Small intestine (tissue), 7 donors: ENCODE measurements at regions not wholly inside any gene's neighbourhood (a gene's known extent, or its start where the extent isn't known, plus 50 kb on each side); places are given as distances from the start of the nearest gene placed in this dataset.

Experiments
- DNase-seq, 2 donors: peaks; one replicate each; pipeline versions ENCODE4 v3.0.0 to v3.0.0-alpha.2; 2013
- FAIRE-seq: peaks from 2 replicates; lab custom pipeline; 2012; peaks lifted over from hg19 to GRCh38; lab: Jason Lieb, UNC
- H3K27ac ChIP-seq, 3 donors: one replicate each; pipeline ENCODE4 v1.5.1; 2013; ENCODE audit warnings: low read length in 2 of 3, mild to moderate bottlenecking in 2 of 3, control low read depth in 1 of 3, inconsistent platforms in 1 of 3, low read depth in 1 of 3, moderate library complexity in 1 of 3
- H3K27me3 ChIP-seq, 3 donors: one replicate each; pipeline ENCODE4 v1.6.1; 2013; ENCODE audit warnings: low read length in 3 of 3, inconsistent platforms in 1 of 3; ENCODE audit not compliant: control insufficient read depth in 3 of 3, insufficient read depth in 3 of 3
- H3K36me3 ChIP-seq, 3 donors: one replicate each; pipeline ENCODE4 v1.6.1; 2013; ENCODE audit warnings: low read length in 3 of 3, inconsistent platforms in 1 of 3, low read depth in 1 of 3, mild to moderate bottlenecking in 1 of 3, moderate library complexity in 1 of 3; ENCODE audit not compliant: control insufficient read depth in 3 of 3, insufficient read depth in 2 of 3
- H3K4me1 ChIP-seq, 3 donors: one replicate each; pipeline ENCODE4 v1.6.1; 2013; ENCODE audit warnings: low read length in 2 of 3, inconsistent platforms in 1 of 3, low read depth in 1 of 3, mild to moderate bottlenecking in 1 of 3, moderate library complexity in 1 of 3; ENCODE audit not compliant: control insufficient read depth in 3 of 3, insufficient read depth in 2 of 3
- H3K4me3 ChIP-seq, 3 donors: one replicate each; pipeline ENCODE4 v1.5.1; 2013; ENCODE audit warnings: low read length in 3 of 3, control low read depth in 1 of 3, inconsistent platforms in 1 of 3, low read depth in 1 of 3, mild to moderate bottlenecking in 1 of 3, moderate library complexity in 1 of 3
- H3K9me3 ChIP-seq, 2 donors: one replicate each; pipeline ENCODE4 v1.6.1; 2013; ENCODE audit warnings: low read depth in 1 of 2, low read length in 1 of 2; ENCODE audit not compliant: control insufficient read depth in 2 of 2, insufficient read depth in 1 of 2
- WGBS, 3 donors: extraction: QIAGEN DNeasy Blood & Tissue Kit; methylation state at CpG; one replicate each; pipeline ENCODE4 v1.1.7; 2013; 5-methylcytosine and 5-hydroxymethylcytosine counted together
- donor health status: healthy with polysubstance abuse.
- donor health status: control.
- donor health status: control.
- donor health status: Bipolar disorder and iron deficiency.
- donor health status: healthy.

DNA sequence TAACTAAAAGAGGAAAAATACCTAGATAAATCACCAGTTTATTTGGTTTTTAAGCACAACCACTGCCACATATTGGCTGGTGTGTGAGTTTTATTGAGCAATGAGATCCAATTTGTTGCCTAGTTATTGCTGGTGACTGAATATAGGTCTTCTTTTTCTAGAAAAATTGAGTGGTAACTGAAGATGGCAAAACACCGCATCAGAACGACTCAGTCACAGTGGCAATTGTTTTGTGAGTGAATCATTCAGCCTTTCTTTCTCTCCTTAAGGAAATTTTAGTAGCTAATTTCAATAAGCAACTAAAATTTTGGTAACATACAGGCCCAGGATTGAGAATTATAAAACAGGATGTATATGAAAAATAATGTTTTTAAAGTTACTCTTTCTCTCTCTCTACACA, 533.0 kb downstream of the KCNA4 start:
- H3K4me3 ChIP-seq: no peak overlapping the region
- 83 to 87% (median 87%) methylated on average over 2 of the region's 2 CpGs for WGBS, 3 donors
- H3K4me1 ChIP-seq: no peaks in the 10 kb centered on the region
- H3K27me3 ChIP-seq: no peaks in the 10 kb centered on the region
- H3K27ac ChIP-seq: no peak overlapping the region
- FAIRE-seq (no peak), DNase-seq (no peak)
- no peaks in the 10 kb centered on the region for H3K36me3 ChIP-seq
- no peaks in the 10 kb centered on the region for H3K9me3 ChIP-seq

DNA sequence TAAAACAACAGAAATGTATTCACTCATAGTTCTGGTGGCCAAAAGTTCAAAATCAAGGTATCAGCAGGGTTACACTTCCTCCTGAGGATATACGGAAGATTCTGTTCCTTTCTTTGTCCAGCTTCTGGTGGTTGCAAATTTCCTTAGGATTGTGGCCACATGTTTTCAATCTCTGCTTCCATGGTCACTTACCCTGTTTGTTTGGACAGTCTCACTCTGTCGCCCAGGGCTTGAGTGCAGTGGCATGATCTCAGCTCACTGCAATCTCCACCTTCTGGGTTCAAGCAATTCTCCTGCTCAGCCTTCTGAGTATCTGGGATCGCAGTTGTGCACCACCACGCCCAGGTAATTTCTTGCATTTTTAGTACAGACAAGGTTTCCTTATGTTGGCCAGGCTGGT, 534.3 kb downstream of the KCNA4 start:
- no peaks in the 10 kb centered on the region for H3K27me3 ChIP-seq
- H3K36me3 ChIP-seq: no peaks in the 10 kb centered on the region
- no peak overlapping the region for H3K4me3 ChIP-seq
- no peaks in the 10 kb centered on the region for H3K9me3 ChIP-seq
- H3K4me1 ChIP-seq: no peaks in the 10 kb centered on the region
- 75 to 85% (median 77%) methylated on average over 4 of the region's 4 CpGs for WGBS, 3 donors
- no peak overlapping the region for H3K27ac ChIP-seq
- FAIRE-seq (no peak), DNase-seq (no peak)

DNA sequence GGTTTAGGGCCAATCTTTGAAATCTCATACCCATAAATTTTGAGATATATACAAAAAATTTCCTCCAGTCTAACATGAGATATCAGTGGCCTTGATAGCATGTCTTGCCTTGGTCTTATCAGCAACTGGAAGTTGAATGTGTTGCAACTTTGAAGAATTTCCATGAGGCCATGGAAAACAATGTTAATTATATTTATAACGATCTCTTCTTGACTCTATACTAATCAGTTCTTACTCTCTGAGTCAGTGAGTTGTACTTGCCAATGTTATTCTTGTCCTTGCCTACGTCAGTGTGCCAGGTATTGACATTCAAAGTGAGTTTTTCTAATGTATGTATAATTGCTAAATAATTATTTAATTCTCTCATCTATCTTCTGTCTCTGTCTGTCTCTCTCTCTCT, 535.1 kb downstream of the KCNA4 start:
- H3K4me1 ChIP-seq: no peaks in the 10 kb centered on the region
- WGBS, 3 donors: 57 to 68% (median 63%) methylated on average over 2 of the region's 2 CpGs
- no peak for DNase-seq
- no peak overlapping the region for H3K27ac ChIP-seq
- no peaks in the 10 kb centered on the region for H3K9me3 ChIP-seq
- FAIRE-seq: no peak
- H3K4me3 ChIP-seq: no peak overlapping the region
- H3K36me3 ChIP-seq: no peaks in the 10 kb centered on the region
- H3K27me3 ChIP-seq: no peaks in the 10 kb centered on the region

DNA sequence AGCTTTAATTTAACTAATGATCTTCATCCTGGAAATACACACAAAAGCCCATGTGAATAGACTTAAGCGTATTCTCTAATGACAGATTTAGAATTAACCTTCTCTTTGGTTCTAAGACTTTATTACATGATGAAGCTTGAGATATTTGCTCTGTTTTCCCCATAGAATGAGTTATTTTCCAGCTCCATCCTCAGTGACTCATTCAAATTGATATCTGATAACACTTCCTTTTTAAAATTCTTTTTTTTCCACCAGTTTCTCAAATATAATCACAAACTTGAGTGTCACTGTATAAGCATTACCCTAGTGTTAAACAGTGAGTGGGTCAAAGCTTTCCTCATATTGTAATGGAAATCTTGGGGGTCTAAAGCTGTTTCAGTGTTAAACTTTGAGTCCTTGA, 535.8 kb downstream of the KCNA4 start:
- no peaks in the 10 kb centered on the region for H3K9me3 ChIP-seq
- 74 to 84% (median 82%) methylated on average over 1 of the region's 1 CpG for WGBS, 3 donors
- no peaks in the 10 kb centered on the region for H3K36me3 ChIP-seq
- FAIRE-seq (no peak), DNase-seq (no peak)
- no peak overlapping the region for H3K4me3 ChIP-seq
- no peaks in the 10 kb centered on the region for H3K4me1 ChIP-seq
- H3K27me3 ChIP-seq: no peaks in the 10 kb centered on the region
- H3K27ac ChIP-seq: no peak overlapping the region

DNA sequence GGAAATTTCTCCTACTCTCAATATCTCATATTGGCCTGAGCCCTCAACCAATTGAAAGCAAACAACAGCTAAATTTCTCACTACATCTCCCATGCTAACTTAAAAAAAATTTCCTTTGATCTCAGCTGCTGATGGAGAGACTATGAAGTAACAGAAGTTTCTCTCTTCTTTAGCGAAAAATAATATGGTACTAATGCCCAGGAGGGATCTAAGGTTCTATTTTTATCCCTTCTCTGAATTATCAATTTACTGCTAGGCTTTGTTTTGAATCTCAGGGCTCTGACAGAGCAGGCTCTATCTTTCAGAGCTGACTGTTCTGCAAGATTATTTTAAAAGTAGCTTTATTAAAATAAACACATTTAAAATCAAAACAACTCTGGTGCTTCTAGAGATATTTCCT, 558.6 kb downstream of the KCNA4 start:
- DNase-seq (no peak), FAIRE-seq (no peak)
- H3K9me3 ChIP-seq: no peaks in the 10 kb centered on the region
- H3K27ac ChIP-seq: no peak overlapping the region
- H3K4me3 ChIP-seq: no peak overlapping the region
- H3K27me3 ChIP-seq: no peaks in the 10 kb centered on the region
- 37 to 78% (median 41%) methylated on average over 1 of the region's 1 CpG for WGBS, 3 donors
- no peaks in the 10 kb centered on the region for H3K36me3 ChIP-seq
- no peaks in the 10 kb centered on the region for H3K4me1 ChIP-seq

DNA sequence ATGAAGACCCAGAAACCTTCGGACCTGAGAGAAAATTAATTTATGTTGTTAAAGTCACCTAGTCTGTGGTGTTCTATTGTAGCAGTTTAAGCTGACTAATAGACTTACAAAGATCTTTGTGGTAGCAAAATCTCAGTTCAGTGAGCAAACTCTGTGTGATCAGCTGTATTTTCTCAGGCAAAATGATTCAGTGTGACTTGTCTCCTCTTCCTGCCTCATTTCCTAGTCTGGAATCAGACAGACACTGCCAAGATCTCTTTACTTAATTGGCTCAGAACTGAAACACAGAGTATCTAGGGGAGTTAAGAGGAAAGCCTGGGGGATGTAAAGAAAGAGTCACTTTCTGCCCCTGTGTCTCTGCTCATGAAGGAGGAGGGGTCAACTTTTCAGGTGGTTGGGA, 564.7 kb downstream of the KCNA4 start:
- no peak for DNase-seq
- H3K4me1 ChIP-seq: no peaks in the 10 kb centered on the region
- FAIRE-seq: no peak

DNA sequence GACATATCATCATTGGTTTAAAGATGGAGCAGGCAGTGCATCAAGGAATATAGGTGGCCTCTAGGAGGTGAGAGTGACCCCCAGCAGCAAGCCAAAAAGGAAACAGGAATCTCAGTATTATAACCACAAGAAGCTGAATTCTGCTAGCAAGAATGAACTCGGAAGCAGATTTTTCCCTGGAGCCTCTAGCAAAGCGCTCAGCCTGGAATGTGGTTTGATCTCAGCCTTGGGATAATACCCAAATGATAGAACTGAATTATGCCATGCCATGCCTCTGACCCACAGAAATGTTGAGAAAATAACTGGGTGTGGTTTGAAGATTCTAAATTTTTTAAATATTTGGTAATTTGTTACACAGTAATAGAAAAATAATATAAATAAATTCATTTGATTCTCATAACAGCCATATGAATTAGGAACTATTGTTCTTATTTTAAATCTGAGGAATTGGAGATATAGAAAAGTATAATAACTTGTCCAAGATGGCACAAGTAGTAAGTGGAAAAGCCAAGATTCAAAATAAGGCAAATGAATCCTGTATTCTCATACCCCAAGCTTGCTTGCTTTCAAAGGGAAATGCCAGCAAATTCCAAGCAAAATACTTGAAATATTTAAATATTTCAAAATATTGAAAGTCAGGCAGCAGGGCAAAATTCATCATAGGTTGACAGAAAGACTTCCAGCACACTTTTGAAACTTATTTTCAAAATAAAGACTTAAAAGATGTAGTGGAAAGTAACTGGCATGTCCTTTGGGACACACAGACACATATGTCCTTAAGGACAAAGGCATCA, 567.4 kb downstream of the KCNA4 start:
- Histone ChIP-seq H3K4me1 (no peaks in the 10 kb centered on the region), H3K27me3 (no peaks in the 10 kb centered on the region), H3K9me3 (peaks cover 0 to 4% of the 10 kb centered on the region in 2 donors), H3K36me3 (no peaks in the 10 kb centered on the region), H3K4me3 (no peak overlapping the region), H3K27ac (no peak overlapping the region)
- FAIRE-seq (no peak), DNase-seq (no peak)
- WGBS, 3 donors: 85 to 91% (median 89%) methylated on average over 2 of the region's 2 CpGs

More for the DNA sequence above, 564.7 kb downstream of the KCNA4 start:
- H3K27ac ChIP-seq: no peak overlapping the region
- H3K4me3 ChIP-seq: no peak overlapping the region
- no peaks in the 10 kb centered on the region for H3K9me3 ChIP-seq
- 57 to 78% (median 70%) methylated on average over 1 of the region's 1 CpG for WGBS, 3 donors
- no peaks in the 10 kb centered on the region for H3K27me3 ChIP-seq
- no peaks in the 10 kb centered on the region for H3K36me3 ChIP-seq

DNA sequence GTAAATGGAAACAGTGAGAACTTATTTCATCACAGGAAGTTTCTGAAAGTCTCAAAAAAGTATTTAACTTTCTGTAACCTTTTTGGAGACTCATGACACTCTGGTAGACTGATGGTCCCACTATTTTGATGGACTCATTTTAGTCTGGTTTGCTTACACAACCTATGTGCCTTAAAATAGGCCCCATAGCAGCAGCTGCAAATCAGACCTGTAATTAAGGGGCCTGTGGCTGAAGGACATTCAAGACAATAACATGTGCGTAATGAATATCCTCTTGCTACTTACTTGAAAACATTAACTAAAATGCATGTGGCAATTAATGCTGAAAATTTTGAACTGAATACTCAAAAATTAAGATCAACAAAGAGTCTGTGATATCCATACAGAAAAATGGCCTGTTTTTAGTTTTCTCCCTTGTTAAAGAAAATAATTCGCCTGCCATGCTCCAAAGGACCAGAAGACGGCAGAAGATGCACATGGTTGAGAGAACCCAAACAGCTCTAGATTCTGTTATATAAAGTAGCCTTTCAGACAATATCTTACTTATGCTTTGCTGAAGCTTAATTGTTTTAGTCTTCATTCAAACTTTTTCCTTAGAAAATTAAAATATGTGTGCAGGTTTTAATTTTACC, 568.5 kb downstream of the KCNA4 start:
- Histone ChIP-seq H3K4me3 (no peak overlapping the region), H3K27me3 (no peaks in the 10 kb centered on the region), H3K9me3 (peaks cover 0 to 4% of the 10 kb centered on the region in 2 donors), H3K27ac (no peak overlapping the region), H3K4me1 (no peaks in the 10 kb centered on the region), H3K36me3 (no peaks in the 10 kb centered on the region)
- no peak for FAIRE-seq
- DNase-seq: no peak
- WGBS, 3 donors: 49 to 69% (median 60%) methylated on average over 3 of the region's 3 CpGs
